DMS114 treated with DMSO at 0.1 percent for 48 hours (cell line): ENCODE measurements at regions not wholly inside any gene's neighbourhood (a gene's known extent, or its start where the extent isn't known, plus 50 kb on each side); places are given as distances from the start of the nearest gene placed in this dataset.

ENCODE experiments used
- DNase-seq: peaks from one replicate; lab custom pipeline; 2025; ENCODE audit not compliant: unreplicated experiment; lab: John Stamatoyannopoulos, UW

DNA sequence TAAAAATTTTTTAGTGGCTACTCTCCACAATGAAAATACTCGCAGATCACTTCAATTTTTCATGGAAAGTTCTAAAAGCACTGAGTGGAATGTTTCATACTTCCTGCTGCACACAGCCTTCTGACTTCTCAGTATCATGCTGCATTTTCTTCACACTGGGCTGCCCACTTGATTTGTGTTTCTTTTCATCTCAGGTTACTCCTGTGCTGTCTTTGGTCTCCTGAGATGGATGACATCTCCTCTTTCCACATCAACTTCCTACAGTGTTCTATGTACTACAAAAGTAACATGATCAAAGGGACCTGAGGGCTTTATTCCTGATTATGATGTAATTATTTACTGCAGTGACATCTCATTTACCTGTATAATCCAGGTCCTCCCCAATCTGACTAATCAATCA, 927.7 kb downstream of the ROBO2 start:
- no peak for DNase-seq

DNA sequence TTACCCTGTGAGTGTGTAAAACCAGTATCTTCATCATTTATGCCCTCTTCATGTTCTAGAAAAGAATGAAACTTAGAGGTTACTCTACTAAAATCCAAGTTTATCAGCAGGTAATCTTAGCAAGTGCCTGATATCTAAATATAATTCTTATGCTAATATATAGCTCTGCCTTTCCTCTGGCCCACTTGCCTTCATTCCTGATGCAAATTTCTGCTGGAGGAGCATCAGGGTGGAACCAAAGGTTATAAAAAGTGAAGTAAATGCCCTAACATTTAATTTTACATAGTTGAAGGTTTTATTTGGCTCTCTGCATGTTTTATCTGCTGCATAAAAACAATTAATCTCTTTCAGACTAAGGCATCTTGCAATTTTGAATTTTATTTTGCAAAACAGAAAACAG, 936.2 kb downstream of the ROBO2 start:
- no peak for DNase-seq

DNA sequence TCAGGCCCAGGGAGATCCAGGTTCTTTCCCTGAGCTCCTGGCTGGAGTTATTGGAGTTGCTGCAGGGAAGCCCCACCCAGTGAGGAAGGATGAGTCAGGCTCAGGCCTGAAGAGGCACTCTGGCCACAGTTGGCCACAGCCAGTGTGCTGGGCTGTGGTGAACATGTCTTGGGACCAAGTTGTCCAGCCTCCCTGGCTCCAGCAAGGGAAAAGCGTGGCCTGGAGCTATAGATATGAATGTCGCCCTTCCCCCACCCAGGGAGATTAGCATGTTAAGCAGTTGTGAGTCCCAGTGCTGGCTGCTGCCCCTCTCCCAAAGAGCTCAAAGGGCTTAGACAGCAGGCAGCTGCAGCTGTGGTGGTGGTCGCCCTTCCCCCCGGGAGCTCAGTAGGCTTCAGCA, 963.2 kb downstream of the ROBO2 start:
- DNase-seq = no peak

DNA sequence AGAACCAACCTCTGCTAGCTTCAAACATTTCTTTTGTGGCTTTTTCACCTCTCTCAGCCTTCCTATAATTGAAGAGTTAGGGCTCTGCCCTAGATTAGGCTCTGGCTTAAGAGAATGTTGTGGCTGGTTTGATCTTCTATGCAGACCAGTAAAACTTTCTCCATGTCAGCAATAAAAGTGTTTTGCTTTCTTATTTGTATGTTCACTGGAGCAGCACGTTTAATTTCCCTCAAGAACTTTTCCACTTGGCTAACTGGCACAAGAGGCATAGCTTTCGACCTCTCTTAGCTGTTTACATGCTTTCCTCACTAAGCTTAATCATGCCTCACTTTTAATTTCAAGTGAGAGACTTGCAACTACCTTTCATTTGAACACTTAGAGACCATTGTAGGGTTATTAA, 964.7 kb downstream of the ROBO2 start:
- no peak for DNase-seq

DNA sequence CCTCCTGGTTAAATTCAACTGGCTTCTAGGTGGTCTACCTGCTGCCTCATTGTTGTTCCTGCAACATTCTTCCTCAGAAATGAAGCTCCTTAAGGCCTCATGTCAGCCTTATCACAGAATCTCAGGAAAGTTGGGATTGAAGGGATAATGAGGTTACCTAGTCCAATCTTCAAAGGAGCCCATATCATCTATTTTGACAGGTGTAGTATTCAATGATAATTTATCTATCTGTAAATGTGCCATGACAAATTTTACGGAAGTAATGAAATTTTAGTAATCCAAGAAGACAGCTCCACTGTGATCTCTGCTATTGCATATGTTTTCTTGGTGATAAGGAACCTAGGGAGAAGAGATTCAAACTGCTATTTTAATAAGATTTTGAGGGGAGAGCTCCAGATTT, 973.8 kb downstream of the ROBO2 start:
- no peak for DNase-seq

DNA sequence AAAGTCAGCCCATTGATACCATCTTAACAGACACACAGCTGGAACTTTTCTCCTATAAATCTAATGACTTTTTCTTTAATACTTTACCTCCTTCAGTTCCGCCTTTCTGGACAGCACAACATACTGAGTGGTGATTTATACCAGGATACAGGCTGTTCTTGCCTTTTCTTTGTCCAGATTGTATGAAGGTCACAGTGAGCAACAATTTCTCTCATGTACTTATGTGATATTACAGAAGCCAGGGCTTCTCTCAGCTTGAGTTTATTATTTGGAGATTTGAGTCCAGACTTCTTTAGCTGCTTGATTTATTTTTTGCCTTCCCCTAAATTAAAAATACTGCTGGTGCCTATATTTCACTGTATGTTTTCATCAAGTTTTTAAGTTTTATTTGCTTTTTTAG, 976.0 kb downstream of the ROBO2 start:
- DNase-seq = no peak

DNA sequence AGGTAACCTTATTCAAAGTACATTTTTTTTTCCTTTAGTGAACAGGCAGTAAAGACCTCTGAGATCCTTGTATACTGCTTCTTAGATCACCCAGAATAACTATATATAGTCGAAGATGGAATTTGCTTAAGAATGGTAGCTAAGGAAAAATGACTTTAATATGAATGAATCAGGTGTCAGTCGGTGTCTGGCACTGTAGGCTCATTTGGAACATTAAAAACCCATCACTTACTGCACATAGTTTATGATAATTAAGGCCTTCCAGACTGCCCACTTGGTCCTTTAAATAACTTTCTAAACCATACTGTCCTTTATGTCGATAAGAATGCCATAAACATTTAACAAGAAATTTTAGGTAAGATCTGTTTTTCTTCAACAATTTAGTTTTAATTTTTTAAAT, 981.8 kb downstream of the ROBO2 start:
- no peak for DNase-seq

DNA sequence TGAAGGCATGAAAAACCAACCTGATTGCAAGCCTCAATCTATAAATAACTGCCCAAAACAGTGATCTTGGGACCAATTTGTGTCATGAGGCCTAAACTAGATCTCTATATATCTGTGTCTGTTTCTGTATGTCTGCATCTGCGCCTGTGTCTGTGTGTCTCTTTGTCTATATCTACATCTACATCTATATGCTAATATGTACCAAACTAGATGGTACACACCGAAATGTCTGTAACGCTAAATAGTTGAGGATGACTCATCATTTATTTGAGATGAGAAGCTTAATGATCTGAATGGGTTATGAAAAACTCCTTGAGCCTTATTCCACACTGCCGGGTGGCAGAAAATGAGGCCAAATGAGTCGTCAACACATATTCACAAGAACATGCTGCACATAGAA, 982.3 kb downstream of the ROBO2 start:
- DNase-seq = no peak

DNA sequence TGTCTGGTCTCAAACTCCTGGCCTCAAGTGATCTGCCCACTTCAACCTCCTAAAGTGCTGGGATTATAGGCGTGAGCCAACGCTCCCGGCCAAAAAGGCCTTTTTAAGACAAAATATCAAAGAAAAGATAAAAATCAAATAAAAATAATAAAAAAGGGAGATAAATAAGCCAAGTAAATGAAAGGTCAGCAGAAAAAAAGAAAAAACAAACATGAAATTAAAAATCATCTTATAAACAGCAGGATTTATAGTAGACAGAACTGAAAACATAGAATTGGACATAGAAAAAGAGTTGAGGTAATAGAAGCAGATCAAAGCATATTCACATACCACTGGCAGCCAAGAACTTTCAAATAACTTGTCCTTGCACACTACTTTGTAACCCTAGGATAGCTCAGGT, 983.4 kb downstream of the ROBO2 start:
- DNase-seq = no peak

DNA sequence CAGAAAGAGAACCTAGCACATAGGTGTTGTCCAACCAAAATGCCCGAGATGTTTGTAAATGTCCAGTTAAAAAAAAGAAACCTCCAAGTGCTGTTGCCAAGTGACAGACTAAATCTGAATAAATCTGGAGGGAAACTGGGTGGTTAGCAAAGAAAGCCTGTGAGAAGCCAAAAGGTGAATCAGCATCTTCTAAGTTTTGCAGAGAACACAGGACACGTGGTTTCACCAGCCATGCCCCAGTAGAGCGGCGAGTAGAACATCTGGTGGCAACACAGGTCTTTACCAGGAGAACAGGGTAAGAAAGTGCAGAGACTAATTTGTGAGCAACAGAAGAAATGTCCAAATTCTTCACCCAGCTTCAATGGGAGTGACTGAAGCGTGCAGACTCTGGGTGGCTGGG, 986.0 kb downstream of the ROBO2 start:
- DNase-seq = no peak

DNA sequence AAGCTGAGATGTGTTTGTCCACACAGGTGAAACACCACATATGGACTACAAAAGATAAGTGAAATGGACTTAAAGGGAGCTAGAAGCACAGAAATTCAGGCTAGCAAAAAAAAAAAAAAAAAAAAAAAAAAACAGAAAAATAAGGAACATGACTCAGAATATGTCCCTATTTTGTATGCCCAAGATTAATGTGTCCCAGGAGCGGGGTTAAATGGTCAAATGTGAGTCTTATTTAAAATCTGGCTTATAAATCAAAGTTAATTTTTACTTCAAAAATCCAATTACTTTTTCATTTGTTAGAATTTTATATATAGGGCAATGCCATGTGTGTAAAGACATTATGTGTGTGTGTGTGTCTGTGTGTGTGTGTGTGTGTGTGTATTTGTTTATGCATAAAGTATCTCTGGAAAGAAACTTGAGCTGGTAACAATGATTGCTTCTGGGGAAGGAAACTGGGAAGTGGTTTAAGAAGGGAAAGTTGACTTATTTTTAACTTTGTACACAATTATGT, 986.5 kb downstream of the ROBO2 start:
- DNase-seq = no peak

DNA sequence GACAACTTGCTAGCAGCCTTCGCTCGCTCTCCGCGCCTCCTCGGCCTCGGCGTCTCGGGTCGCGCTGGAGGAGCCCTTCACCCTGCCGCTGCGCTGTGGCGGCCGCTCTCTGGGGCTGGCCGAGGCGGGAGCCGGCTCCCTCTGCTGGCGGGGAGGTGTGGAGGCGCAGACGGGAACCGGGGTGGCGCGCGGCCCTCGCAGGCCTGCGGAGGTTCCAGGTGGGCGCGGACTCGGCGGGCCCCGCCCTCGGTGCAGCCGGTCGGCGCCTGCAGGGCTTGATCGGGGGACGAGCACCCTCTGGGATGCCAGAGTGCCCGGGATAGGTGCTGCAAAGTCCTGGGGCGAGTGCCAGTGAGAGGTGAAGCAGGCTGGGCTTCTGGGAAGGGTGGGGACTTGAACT, 989.9 kb downstream of the ROBO2 start:
- no peak for DNase-seq

DNA sequence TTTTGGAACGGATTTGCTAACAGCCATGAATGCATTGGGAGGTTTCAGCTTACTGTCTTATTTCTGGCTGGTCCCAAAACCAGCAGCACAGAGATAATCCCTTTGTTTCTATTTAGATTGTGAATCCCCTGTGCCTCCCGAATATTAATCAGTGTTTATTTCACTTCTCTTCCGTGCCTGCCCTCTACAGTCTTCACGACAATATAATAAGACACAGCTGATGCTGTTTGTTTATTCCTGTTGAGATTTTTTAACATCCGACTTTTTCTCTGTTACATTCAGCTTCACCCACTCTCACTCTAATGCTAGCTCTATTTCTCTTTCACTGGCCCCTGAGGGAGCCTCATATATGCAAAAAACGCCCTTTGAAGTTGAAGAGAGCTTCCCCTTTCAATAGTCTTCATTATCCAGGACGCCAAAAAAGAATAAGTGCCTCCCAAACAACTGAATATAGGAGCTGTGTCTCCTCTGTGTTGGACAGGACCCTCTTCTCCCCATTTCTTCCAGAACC, 995.3 kb downstream of the ROBO2 start:
- no peak for DNase-seq

DNA sequence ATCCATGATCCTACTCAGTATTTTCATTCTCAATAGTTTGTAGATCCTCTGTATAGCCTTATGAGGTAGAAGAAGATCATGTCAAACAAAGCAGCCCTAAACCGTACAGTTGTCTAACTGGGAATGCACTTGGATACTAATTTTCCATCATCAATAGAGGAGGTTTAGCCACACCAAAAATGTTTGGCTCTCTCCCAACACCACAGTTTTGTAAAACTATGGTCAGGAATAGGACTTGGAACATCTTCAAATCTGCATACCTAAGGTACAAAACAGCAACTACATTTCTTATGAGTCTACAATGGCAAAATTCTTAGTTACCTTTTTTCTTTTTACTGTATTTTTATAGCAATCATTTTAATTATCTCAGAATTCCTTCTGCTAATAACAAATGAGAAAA, 1001.6 kb downstream of the ROBO2 start:
- DNase-seq = no peak

DNA sequence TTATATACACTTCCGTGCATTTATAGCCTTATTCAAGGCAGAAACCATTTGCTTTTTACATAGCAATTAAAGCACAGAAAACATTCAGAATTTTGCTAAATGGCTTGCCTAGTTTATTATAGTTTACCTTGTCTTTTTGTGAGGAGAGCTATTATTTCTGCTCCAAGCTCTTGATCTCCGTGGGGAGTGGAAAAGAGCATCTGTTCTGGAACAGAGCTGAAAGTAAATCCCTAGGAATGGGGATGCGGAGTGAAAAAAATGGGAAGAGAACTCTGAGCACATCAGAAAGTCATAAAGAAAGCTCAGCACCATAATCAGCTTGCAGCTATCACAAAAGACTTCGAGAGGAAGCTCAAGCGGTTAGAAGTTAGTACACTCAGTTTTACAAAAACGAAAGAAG, 1006.7 kb downstream of the ROBO2 start:
- DNase-seq = no peak

DNA sequence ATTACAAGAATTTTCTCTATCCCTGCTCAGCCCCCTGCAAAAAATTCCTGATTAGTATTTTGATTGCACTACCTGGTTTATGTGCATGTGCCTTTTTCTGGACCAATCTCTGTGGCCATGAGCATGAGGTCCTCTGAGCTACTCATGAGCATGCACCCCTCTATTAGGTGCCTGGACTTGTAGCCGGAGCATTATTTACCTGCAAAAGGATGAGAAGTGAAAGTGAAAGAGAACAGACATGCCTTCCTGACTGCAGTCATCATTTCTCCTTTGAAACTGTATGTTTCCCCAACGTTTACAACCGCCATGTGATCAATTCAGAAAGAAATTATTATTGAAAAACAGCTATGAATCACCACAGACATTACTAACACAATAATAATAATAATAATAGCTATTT, 1008.8 kb downstream of the ROBO2 start:
- DNase-seq = no peak

DNA sequence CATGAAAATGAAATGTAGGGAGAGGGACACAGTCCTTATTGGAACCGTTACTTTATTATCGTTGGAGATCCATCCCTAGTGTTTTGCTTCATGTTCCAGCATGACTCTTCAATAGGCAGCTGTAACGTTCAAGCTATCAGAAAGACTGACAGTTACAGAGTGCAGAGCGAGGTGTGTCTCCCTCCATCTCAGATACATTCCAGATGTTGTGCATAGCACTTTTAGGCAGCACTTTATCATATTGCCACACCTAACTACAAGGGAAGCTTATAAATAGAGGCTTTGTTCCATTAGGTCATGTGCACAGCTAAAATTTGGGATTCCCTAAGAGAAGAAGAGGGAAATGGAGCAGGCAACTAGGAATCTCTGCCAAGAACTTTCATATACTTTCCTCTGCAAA, 1009.6 kb downstream of the ROBO2 start:
- no peak for DNase-seq

DNA sequence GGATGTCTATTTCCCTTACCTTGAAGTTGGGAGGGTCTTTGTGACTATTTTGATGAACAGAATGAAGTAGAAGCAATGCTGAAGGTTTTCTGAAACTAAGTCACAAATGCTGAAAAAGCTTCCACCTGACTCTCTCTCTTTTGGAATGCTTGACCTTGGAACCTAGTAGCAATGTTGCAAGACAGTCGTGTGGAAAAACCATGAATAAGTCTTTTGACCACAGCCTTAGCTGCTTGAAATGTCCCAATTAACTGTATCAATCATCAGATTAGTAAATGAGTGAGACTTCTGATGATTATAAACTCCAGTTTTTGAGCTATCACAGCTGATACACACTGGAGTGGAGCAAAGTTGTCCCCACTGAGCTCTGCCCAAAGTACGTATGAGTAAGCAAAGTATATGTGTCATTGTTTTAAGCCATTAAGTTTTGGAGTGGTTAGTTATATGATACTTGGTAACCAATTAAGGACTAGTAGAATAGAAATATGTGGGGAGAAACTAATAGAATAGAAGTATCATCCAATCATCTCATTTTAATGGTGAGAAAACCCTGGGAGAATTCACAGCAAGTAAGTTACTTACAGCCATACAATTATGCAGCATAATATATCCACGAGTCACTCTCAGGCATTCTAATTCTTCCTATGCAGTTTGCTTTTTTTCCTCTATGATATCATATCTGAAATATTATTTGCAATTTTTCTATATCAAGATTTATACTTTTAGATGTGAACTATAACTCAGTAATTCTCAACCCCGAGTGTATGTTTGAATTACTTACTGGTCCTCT, 1010.6 kb downstream of the ROBO2 start:
- DNase-seq = no peak

DNA sequence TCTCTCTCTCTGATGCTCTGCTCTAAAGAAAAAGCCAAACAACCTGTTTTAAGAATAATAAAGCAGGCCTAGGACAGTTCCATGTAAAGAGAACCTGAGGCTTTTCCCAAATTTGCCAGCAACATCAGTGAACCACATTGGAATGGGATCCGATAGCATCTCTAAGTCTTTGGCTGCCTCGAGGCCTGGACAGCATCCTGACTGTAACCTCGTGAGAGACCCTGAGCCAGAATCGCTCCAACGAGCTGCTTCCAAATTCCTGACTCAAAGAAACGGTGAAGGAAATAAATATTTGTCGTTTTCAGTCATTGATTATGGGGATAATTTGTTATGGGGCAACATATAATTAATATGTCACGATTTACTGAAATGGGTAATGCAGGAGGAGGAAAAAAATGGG, 1012.8 kb downstream of the ROBO2 start:
- DNase-seq = no peak

DNA sequence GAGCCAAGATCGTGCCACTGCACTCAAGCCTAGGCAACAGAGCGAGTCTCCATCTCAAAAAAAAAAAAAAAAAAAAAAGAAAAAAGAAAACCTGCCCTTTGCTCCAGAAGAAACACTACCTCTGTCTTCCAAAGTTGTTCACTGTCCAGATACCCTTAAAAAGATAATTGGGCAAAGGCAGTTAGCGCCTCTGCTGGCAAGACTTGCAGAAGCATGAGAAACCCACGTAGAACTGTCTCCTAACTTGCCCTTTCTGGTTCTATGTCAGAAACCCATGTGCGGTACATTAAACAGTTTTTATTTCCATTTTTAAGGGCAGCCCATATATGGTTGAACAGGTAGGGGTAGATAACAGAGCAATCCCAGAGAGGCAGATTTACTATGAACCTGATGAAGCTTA, 1026.4 kb downstream of the ROBO2 start:
- DNase-seq = no peak

DNA sequence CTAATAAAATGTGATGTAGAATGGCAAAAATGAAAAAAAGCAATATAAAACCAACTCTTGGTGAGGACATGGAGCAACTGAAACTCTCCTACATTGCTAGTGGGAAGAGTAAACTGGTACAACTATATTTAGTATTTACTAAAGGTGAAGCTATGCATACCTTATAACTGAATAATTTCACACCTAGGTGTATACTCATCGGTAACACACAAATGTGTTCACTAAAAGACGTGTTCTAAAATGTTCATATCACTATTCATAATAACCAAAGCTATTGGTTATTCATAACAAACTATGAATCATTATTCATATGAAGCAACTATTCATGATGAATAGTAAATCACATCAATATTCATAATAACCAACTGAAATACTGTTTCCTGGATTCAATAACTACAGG, 1030.3 kb downstream of the ROBO2 start:
- DNase-seq = no peak

DNA sequence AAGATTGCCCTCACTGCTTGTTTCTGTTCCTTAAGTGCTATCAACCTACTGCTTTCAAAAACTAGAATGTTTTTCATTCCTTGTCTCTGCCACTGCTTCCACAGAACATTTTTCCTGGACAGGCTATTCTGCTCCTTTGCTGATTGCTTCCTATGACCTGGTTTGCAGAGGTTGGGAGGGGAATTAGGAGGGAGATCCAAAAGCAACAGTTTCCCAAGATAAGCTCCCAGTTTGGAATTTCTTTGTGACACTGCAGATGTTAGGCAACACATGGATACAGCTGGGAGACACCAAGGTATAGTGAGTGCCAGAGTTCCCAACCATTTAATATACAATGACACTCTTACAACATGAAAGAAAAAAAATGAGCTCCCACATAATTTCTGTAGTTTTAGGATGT, 1036.5 kb downstream of the ROBO2 start:
- no peak for DNase-seq

DNA sequence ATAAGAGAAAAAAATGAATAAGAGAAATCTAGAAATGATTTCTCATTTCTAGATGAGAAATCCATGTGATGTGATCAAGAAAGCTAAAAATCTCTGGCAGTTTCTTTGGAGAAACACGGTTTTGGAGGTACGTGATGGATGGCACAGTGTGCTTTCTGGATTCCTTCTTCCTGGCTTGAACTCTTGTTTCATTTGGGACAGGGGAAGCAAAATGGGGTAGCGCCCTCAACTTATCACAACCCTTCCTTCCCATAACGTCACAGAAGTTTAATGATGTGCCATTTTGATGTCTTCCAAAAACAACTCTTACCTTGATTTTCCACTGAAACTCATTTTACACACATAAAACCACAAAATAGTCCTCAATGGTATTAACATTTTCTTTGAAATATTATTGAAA, 1037.3 kb downstream of the ROBO2 start:
- no peak for DNase-seq
